CD4-positive, alpha-beta T cell treated with Interleukin-15 for 4 hours (primary cell): ENCODE measurements at regions not wholly inside any gene's neighbourhood (a gene's known extent, or its start where the extent isn't known, plus 50 kb on each side); places are given as distances from the start of the nearest gene placed in this dataset.

Source experiments
- DNase-seq: peaks from one replicate; pipeline ENCODE4 v3.0.0-alpha.2; 2020; ENCODE audit warnings: low spot score

DNA sequence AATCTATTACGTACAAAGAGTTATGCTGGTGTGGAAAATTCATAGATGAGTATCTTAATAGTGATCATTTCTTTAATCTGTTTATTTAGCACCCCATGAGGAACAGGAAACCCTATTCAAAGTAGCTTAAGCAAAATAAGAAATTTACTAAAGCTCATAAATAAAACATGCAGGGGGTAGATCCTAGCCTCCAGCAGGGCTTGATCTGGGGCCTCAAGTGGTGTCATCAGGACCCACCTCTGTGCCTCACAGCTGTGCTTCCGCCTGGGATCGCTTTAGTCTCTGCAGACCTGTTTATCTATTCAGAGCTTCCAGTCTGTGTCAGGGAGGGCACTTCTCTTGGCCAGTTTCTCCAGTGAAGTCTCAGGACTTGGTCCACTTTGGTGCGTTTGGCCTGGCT lies 171.0 kb upstream of the SLC24A5 start:
- DNase-seq = no peak

- no peak for DNase-seq
Observed at GRCh38 chr15:47950447-47950846, 170.3 kb upstream of the SLC24A5 start.

DNA sequence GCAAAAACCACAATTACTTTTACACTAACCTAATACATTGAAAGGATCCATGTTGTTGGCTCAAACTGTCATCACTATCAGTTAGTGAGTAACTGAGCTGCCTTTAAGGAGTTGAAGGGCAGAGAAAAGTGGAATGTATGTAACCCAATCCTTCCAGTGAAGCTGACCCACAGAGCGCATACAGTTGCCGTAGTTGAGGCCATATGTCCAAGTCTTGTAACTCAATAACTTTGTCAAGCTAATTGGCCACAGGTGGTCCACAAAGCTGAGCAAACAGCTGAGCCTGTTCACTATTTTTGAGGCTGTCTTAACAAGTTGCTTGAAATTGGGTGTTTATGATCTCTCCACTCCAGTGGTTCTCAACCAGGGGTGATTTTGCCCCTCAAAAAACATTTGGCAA lies 169.0 kb upstream of the SLC24A5 start:
- DNase-seq = no peak

DNA sequence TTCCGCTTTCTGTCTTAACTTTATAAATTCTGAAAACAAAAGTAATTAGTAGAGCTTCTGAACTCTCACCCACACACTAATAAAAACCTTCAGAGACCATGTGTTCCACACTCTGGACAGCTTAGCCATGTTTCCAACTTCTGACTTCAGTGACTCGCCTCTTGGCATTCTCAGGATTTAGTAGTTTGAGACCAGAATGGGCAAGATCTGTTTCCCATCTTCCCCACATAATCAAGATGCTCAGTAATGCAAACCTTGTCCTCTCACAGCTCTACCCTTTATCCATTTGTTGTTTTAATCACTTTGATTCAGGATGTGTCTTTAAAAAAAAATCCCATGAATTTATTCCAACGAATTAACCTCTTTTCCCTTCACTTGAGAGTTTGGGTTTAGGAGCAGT lies 166.6 kb upstream of the SLC24A5 start:
- DNase-seq = no peak

GRCh38 chr15:47955021-47955420 lies 165.8 kb upstream of the SLC24A5 start:
- DNase-seq = no peak

GRCh38 chr15:47959617-47960413 lies 161.0 kb upstream of the SLC24A5 start:
- no peak for DNase-seq

- peak; percentile 0 for DNase-seq
Observed at GRCh38 chr15:47961401-47962090, 159.2 kb upstream of the SLC24A5 start.

- DNase-seq = no peak
Observed at GRCh38 chr15:47963265-47963664, 157.5 kb upstream of the SLC24A5 start.

- no peak for DNase-seq
Observed at GRCh38 chr15:47964229-47964628, 156.6 kb upstream of the SLC24A5 start.

DNA sequence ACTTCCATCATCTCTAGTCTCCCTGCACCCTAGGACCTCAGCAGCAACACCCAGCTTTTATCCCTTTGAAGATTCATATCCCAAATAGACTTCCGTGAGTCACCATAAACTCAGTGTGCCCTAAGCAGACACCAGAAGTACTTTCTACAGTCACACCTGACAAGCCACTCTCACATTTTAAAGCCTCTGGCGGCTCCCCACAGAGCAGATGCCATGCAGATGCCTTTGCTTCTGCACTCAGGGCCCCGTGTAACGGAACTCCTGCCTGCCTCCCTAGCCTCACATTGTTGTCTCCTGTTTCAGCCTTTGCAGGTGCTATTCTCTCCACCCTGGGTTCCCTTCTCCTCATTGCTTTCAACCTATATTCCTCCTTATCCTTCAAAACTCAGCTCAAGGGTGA lies 155.5 kb upstream of the SLC24A5 start:
- DNase-seq = no peak

- no peak for DNase-seq
Observed at GRCh38 chr15:47968593-47968992, 152.2 kb upstream of the SLC24A5 start.

- no peak for DNase-seq
Observed at GRCh38 chr15:47971637-47972036, 149.2 kb upstream of the SLC24A5 start.

GRCh38 chr15:47972738-47973137 lies 148.1 kb upstream of the SLC24A5 start:
- no peak for DNase-seq

- no peak for DNase-seq
Observed at GRCh38 chr15:47974724-47975123, 146.1 kb upstream of the SLC24A5 start.

GRCh38 chr15:47975427-47975826 lies 145.4 kb upstream of the SLC24A5 start:
- DNase-seq = no peak

GRCh38 chr15:47983533-47983932 lies 137.3 kb upstream of the SLC24A5 start:
- DNase-seq = no peak

- DNase-seq = no peak
Observed at GRCh38 chr15:47985568-47985967, 135.2 kb upstream of the SLC24A5 start.

GRCh38 chr15:47987461-47987860 lies 133.3 kb upstream of the SLC24A5 start:
- DNase-seq = no peak

DNA sequence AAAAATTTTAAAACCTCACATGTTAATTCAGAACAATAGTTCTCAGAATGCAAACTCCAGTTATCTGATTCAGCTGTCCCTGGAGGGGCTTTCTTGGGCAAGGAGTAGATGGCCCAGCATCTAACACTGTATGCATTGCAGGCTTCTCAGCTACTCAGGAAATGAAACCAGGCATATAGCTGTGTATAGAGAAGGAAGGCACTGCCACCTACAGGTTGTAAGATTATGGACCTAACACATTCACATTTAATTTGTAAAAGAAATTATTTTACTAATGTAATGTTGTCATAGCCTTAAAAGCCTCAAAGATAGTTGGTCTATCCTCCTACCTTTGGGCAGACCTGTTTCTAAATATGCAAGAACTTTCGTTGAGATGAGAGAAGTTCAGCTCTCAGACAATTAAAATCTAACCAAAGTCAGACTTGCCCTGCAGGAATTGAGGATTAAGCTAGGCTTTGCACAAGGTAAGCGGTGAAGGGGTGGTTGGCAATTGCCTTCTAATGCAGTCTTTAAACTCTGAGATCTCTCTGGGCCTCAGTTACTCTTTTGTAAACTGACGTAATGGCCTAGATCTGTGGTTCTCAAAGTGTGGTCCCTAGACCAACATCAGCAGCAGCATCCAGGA lies 132.8 kb upstream of the SLC24A5 start:
- peak; percentile 18 for DNase-seq

DNA sequence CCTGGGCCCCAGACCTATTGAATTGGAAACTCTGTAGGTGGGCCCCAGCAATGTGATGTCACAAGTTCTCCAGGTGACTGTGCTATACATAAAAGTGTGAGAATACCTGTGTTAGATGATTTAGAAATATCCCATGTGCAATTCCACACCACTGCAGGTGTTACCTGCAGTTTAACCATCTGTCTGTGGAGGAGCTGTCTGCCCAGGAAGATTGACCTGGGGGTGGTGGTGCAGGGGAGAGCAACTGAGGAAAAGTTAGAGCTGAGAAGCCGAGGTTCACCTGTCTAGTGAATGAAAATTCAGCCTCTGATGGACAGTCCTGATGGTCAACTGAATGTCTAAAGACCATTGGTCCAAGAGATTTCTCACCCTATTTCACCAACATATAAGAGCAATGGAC lies 132.2 kb upstream of the SLC24A5 start:
- DNase-seq = no peak

- DNase-seq = no peak
Observed at GRCh38 chr15:47990821-47991220, 130.0 kb upstream of the SLC24A5 start.

- DNase-seq = no peak
Observed at GRCh38 chr15:47991357-47991756, 129.4 kb upstream of the SLC24A5 start.

DNA sequence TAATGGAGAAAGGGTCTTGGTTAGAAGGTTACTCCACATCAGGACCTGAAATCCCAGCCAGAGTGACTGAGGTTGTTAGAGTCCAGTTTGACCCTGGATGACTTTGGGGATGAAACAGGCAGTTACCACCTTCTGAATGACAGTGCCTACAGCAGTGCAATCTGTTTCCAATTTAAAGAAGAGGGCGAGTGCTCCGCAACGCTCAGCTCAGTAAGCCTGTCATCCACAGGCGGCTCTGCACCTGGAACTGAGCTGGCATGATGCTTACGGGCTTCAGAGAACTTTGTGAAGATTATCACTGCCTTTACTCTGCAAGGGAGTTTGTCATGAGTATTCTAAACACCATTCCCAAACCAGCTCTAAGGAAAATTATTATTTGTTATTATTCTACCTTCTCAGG lies 127.7 kb upstream of the SLC24A5 start:
- no peak for DNase-seq
